Ovary (tissue), 3 donors: ENCODE measurements at regions not wholly inside any gene's neighbourhood (a gene's known extent, or its start where the extent isn't known, plus 50 kb on each side); places are given as distances from the start of the nearest gene placed in this dataset.

ENCODE experiments used
- CTCF ChIP-seq, 3 donors: fragments of 450-650 bp in 2 of 3; fragments of 200-600 bp in 1 of 3; IDR thresholded peaks; one replicate each; pipeline versions ENCODE4 v1.5.1 to v1.8.0; 2016 to 2022; ENCODE audit warnings: antibody characterized with exemption in 3 of 3, mild to moderate bottlenecking in 1 of 3
- EP300 ChIP-seq: sonication (generic); formaldehyde crosslinking; IDR thresholded peaks from one replicate; pipeline ENCODE4 v1.6.1; 2017; ENCODE audit warnings: antibody characterized with exemption
- POLR2A ChIP-seq: fragments of 450-650 bp; IDR thresholded peaks from one replicate; pipeline ENCODE4 v1.6.1; 2017; ENCODE audit warnings: antibody characterized with exemption, mild to moderate bottlenecking, moderate library complexity
- donor health status: DM: no; HTN: no; CAD: no.

DNA sequence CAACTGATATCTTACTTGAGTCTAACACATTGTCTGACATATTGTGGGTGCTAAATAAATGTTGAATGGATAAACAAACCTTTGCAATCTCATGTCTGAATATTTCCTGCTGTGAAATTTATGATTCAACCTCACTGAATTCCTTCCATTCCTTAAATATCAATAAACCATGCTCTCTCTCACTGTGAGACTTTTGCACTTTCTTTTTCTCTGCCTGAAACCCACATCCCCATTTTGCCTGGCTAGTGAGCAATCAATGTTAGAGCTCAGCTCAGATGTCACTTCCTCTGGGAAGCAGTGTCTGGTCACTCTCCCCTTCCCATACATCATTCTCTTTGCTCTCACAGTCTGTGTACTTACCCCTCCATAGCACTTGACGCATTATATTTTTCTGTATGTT is 383.7 kb upstream of the TRPC7 start:
- TF ChIP-seq CTCF (IDR thresholded peaks at IDR 0.05) (no peak), POLR2A (no peak), EP300 (no peak)
